GM12878 (cell line): ENCODE measurements at regions not wholly inside any gene's neighbourhood (a gene's known extent, or its start where the extent isn't known, plus 50 kb on each side); places are given as distances from the start of the nearest gene placed in this dataset.

Experiments
- BHLHE40 ChIP-seq, 2 experiments: fragments of 450-650 bp in 1 of 2; IDR thresholded peaks; 2 replicates each; pipeline ENCODE4 v1.6.1; 2011 to 2017; ENCODE audit warnings: low read depth in 2 of 2, borderline replicate concordance in 1 of 2, improper control_type of control experiment in 1 of 2, low read length in 1 of 2, mild to moderate bottlenecking in 1 of 2
- BRCA1 ChIP-seq: IDR thresholded peaks from 2 replicates; pipeline ENCODE4 v1.6.1; 2011; ENCODE audit warnings: low read depth, low read length, improper control_type of control experiment
- CUX1 ChIP-seq: IDR thresholded peaks from 2 replicates; pipeline ENCODE4 v1.6.1; 2012; ENCODE audit warnings: improper control_type of control experiment, low read depth, low read length; ENCODE audit not compliant: insufficient replicate concordance
- ESRRA ChIP-seq: IDR thresholded peaks from 2 replicates; pipeline ENCODE4 v1.6.1; 2012; ENCODE audit warnings: mild to moderate bottlenecking, low read length, improper control_type of control experiment
- GABPA ChIP-seq: IDR thresholded peaks from 2 replicates; pipeline ENCODE4 v1.6.1; 2014; ENCODE audit warnings: antibody characterized with exemption, low read depth, mild to moderate bottlenecking, inconsistent platforms
- HDAC2 ChIP-seq: fragments of 200-600 bp; sonication (generic); IDR thresholded peaks from 2 replicates; pipeline ENCODE4 v1.6.1; 2017
- HDAC6 ChIP-seq: fragments of 200-600 bp; sonication (generic); IDR thresholded peaks from one replicate; pipeline ENCODE4 v1.8.0; 2017; ENCODE audit warnings: antibody characterized with exemption; ENCODE audit not compliant: unreplicated experiment
- JUND ChIP-seq: IDR thresholded peaks from 2 replicates; pipeline ENCODE4 v1.6.1; 2012; ENCODE audit warnings: low read depth, mild to moderate bottlenecking, low read length, improper control_type of control experiment, moderate library complexity
- NFIC ChIP-seq: IDR thresholded peaks from 2 replicates; pipeline ENCODE4 v1.6.1; 2012; ENCODE audit warnings: low read depth, mild to moderate bottlenecking, inconsistent platforms, low read length, moderate library complexity
- POLR2AphosphoS5 ChIP-seq: IDR thresholded peaks from 2 replicates; pipeline ENCODE4 v1.6.1; 2011; ENCODE audit warnings: mild to moderate bottlenecking, low read length, inconsistent platforms
- RFX5 ChIP-seq: IDR thresholded peaks from 2 replicates; pipeline ENCODE4 v1.6.1; 2011; ENCODE audit warnings: low read depth, low read length, improper control_type of control experiment
- SIN3A ChIP-seq: IDR thresholded peaks from 2 replicates; pipeline ENCODE4 v1.6.1; 2012; ENCODE audit warnings: low read depth, low read length, improper control_type of control experiment

- TF ChIP-seq GABPA (no peak), BHLHE40 (IDR thresholded peaks at IDR 0.05; ENCODE audit: borderline replicate concordance in 1 of 2, low read depth in 2 of 2, low read length in 1 of 2) (no peak), HDAC6 (no peak), BRCA1 (no peak), SIN3A (no peak), NFIC (no peak), JUND (no peak), POLR2AphosphoS5 (no peak), HDAC2 (no peak), RFX5 (no peak), ESRRA (no peak), CUX1 (no peak)
Observed at GRCh38 chr18:43195421-43195820, 79.9 kb upstream of the RIT2 start.
